Nephron progenitor cell (in vitro differentiated cells): ENCODE measurements at regions not wholly inside any gene's neighbourhood (a gene's known extent, or its start where the extent isn't known, plus 50 kb on each side); places are given as distances from the start of the nearest gene placed in this dataset.

ENCODE experiments used
- DNase-seq: peaks from one replicate; pipeline ENCODE4 v3.0.0; 2021
- H3K27ac Mint-ChIP-seq: 2 replicates; pipeline ENCODE4 v1.8.0; 2021; ENCODE audit warnings: mild to moderate bottlenecking, moderate library complexity, mixed read lengths
- H3K27me3 Mint-ChIP-seq: 2 replicates; pipeline ENCODE4 v1.8.0; 2021; ENCODE audit warnings: mild to moderate bottlenecking, low read depth, mixed read lengths; ENCODE audit not compliant: poor library complexity
- H3K36me3 Mint-ChIP-seq: 2 replicates; pipeline ENCODE4 v1.8.0; 2021; ENCODE audit warnings: low read depth, mixed read lengths
- H3K4me1 Mint-ChIP-seq: 2 replicates; pipeline ENCODE4 v1.8.0; 2021; ENCODE audit warnings: mixed read lengths
- H3K4me3 Mint-ChIP-seq: 2 replicates; pipeline ENCODE4 v1.8.0; 2021; ENCODE audit warnings: mild to moderate bottlenecking, moderate library complexity, mixed read lengths
- H3K9me3 Mint-ChIP-seq: 2 replicates; pipeline ENCODE4 v1.8.0; 2021; ENCODE audit warnings: mild to moderate bottlenecking, moderate library complexity, mixed read lengths
- TF ChIP-seq, protein P1 (sequence below): fragments of 200-600 bp; sonication (generic); IDR thresholded peaks from 2 replicates; pipeline ENCODE4 v1.5.0; 2021; ENCODE audit warnings: antibody characterized with exemption

DNA sequence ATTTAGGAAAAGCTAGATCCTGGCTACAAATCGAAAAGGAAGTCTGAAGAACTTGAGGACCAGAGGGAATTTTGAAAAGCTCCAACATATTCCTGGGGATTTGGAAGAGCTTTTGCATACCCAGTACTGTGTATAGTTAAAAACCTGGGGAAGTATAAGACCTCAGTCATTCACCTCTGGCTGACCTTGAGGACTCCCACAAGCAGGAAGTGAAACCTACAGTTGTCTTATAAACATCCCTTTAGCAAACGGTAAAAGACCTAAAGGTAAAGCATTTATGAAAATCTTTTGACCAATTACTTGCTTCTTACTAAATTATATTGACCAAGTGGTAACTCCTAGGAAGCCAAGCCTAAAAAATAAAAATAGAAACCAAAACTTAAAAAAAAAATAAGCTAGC is 175.0 kb downstream of the HAO1 start:
- TF ChIP-seq, protein P1, sequence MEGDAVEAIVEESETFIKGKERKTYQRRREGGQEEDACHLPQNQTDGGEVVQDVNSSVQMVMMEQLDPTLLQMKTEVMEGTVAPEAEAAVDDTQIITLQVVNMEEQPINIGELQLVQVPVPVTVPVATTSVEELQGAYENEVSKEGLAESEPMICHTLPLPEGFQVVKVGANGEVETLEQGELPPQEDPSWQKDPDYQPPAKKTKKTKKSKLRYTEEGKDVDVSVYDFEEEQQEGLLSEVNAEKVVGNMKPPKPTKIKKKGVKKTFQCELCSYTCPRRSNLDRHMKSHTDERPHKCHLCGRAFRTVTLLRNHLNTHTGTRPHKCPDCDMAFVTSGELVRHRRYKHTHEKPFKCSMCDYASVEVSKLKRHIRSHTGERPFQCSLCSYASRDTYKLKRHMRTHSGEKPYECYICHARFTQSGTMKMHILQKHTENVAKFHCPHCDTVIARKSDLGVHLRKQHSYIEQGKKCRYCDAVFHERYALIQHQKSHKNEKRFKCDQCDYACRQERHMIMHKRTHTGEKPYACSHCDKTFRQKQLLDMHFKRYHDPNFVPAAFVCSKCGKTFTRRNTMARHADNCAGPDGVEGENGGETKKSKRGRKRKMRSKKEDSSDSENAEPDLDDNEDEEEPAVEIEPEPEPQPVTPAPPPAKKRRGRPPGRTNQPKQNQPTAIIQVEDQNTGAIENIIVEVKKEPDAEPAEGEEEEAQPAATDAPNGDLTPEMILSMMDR, result no peak
- Mint-ChIP-seq H3K36me3 (no peaks in the 10 kb centered on the region), H3K4me3 (no peak overlapping the region), H3K4me1 (no peaks in the 10 kb centered on the region), H3K27me3 (no peaks in the 10 kb centered on the region), H3K27ac (no peak overlapping the region), H3K9me3 (no peaks in the 10 kb centered on the region)
- no peak for DNase-seq

DNA sequence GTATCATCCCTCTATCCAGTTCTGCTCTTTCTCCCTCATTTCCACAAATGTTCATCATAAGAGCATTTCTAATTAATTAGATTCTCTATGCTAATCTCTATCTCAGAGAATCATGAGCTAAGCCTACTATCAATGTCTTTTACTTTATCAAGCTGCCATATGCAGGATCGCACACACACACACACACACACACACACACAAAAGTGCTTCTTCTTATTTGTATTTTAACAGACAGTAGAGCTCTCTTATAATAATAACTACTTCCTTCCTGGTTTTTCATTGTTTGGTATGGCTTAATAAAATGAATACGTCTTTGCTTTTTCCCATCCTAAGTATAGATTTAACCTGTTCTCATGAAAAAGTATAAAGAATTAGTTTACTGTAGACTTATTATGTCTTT is 170.2 kb downstream of the HAO1 start:
- TF ChIP-seq, protein P1, result no peak
- H3K36me3 Mint-ChIP-seq, result no peaks in the 10 kb centered on the region
- no peak overlapping the region for H3K27ac Mint-ChIP-seq
- H3K4me3 Mint-ChIP-seq, result no peak overlapping the region
- H3K27me3 Mint-ChIP-seq, result no peaks in the 10 kb centered on the region
- H3K4me1 Mint-ChIP-seq, result no peaks in the 10 kb centered on the region
- no peak for DNase-seq
- H3K9me3 Mint-ChIP-seq, result peaks cover under 1% of the 10 kb centered on the region

DNA sequence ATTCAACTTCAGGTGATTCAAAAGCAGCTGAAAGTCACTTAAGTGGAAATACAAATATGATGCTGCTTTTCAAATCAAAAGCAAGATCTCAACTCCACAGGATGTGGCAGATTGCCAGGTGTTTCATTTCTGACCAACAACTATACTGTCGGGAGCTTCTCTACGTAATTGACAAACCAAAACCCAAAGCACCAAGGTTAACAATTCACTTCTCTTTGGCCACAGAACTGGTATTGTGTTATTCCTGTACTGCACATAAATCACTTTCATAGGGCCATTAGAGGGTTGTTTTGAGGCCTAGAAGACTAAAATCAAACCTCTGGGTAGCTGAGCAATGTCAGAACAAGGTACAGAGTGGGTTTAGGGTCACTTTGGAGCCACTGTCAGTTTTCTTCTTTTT is 169.7 kb downstream of the HAO1 start:
- TF ChIP-seq, protein P1, result no peak
- Mint-ChIP-seq H3K27ac (no peak overlapping the region), H3K4me3 (no peak overlapping the region), H3K4me1 (no peaks in the 10 kb centered on the region), H3K9me3 (peaks cover 6% of the 10 kb centered on the region), H3K27me3 (no peaks in the 10 kb centered on the region), H3K36me3 (no peaks in the 10 kb centered on the region)
- DNase-seq, result no peak

DNA sequence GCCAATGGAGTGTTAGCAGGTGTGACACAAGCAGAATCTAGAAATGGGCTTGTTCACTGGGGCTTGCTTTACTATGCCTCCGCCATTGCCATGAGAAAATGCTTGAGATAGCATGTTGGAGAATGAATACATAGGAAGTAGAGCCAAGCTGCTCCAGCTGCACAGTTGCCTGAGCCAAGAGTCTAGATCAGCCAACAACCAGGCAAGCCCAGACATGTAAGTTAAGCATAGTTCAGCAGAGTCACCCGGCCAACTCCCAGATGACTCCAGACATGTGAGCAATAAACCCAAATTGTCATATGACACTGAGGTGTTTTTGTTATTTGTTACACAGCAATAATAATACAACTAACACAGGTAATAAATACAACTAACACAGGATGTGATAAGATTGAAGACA is 167.9 kb downstream of the HAO1 start:
- H3K36me3 Mint-ChIP-seq, result no peaks in the 10 kb centered on the region
- peaks cover 18% of the 10 kb centered on the region for H3K9me3 Mint-ChIP-seq
- no peaks in the 10 kb centered on the region for H3K27me3 Mint-ChIP-seq
- H3K4me3 Mint-ChIP-seq, result no peak overlapping the region
- TF ChIP-seq, protein P1, result no peak
- DNase-seq, result no peak
- no peaks in the 10 kb centered on the region for H3K4me1 Mint-ChIP-seq
- no peak overlapping the region for H3K27ac Mint-ChIP-seq

DNA sequence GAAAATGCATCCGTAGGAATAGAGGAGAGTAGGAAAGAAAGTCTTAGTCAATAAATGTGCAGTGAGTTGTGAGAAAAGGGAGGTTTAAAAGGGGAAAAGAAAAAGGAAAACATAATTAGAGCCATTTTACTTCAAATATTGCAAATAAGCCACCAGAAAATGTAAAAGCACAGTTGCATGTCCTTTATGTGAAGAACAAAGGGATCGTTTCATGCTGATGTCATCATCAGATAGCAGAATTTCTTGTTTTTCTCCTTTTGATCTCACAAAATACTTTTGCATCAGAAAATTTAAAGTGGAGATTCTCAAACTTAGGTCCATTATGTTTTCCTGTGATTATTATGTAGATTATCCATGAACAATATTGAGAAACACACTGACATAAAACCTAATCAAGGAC is 166.7 kb downstream of the HAO1 start:
- no peaks in the 10 kb centered on the region for H3K36me3 Mint-ChIP-seq
- no peak for DNase-seq
- TF ChIP-seq, protein P1, result no peak
- no peak overlapping the region for H3K4me3 Mint-ChIP-seq
- H3K4me1 Mint-ChIP-seq, result no peaks in the 10 kb centered on the region
- no peaks in the 10 kb centered on the region for H3K27me3 Mint-ChIP-seq
- no peak overlapping the region for H3K27ac Mint-ChIP-seq
- H3K9me3 Mint-ChIP-seq, result peaks cover 19% of the 10 kb centered on the region

DNA sequence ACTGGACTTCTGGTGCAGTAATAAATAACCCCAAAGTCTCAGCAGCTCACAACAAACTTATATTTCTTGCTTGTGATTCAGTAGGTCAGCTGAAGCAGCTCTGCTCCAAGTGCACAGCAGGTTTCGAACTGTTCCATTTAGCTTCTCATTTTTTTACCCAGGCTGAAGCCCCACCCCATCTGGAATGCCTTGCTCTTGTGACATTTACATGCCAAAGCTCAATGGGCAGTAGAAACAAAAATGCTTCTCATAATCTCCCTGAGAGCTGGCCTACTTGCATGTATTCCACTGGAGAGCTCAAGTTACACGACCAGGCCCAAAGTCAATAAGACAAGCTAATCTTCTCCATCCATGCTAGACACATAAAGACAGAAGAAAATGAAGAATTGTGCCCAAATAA is 165.2 kb downstream of the HAO1 start:
- no peaks in the 10 kb centered on the region for H3K4me1 Mint-ChIP-seq
- DNase-seq, result no peak
- H3K27me3 Mint-ChIP-seq, result no peaks in the 10 kb centered on the region
- peaks cover 23% of the 10 kb centered on the region for H3K9me3 Mint-ChIP-seq
- no peak overlapping the region for H3K4me3 Mint-ChIP-seq
- no peaks in the 10 kb centered on the region for H3K36me3 Mint-ChIP-seq
- TF ChIP-seq, protein P1, result no peak
- H3K27ac Mint-ChIP-seq, result no peak overlapping the region
